NCI-H128 (cell line): ENCODE measurements at regions not wholly inside any gene's neighbourhood (a gene's known extent, or its start where the extent isn't known, plus 50 kb on each side); places are given as distances from the start of the nearest gene placed in this dataset.

Experiments used
- DNase-seq: peaks from one replicate; lab custom pipeline; 2025; ENCODE audit not compliant: unreplicated experiment; lab: John Stamatoyannopoulos, UW

- no peak for DNase-seq
These were observed 418.3 kb downstream of the MED13L start for GRCh38 chr12:115859231-115859630.

GRCh38 chr12:115857923-115858322 lies 419.6 kb downstream of the MED13L start:
- DNase-seq, result no peak

- no peak for DNase-seq
These were observed 420.2 kb downstream of the MED13L start for GRCh38 chr12:115857160-115857920.

GRCh38 chr12:115852054-115852453 lies 425.4 kb downstream of the MED13L start:
- no peak for DNase-seq

GRCh38 chr12:115850957-115851356 lies 426.5 kb downstream of the MED13L start:
- DNase-seq, result no peak

GRCh38 chr12:115849262-115849943 lies 428.1 kb downstream of the MED13L start:
- no peak for DNase-seq

- DNase-seq, result no peak
These were observed 430.1 kb downstream of the MED13L start for GRCh38 chr12:115847398-115847797.

GRCh38 chr12:115846516-115846915 lies 431.0 kb downstream of the MED13L start:
- no peak for DNase-seq

- no peak for DNase-seq
These were observed 437.3 kb downstream of the MED13L start for GRCh38 chr12:115840159-115840558.

- no peak for DNase-seq
These were observed 438.5 kb downstream of the MED13L start for GRCh38 chr12:115838952-115839351.

- no peak for DNase-seq
These were observed 440.3 kb downstream of the MED13L start for GRCh38 chr12:115837220-115837619.

- no peak for DNase-seq
These were observed 442.0 kb downstream of the MED13L start for GRCh38 chr12:115835445-115835844.

- DNase-seq, result no peak
These were observed 443.8 kb downstream of the MED13L start for GRCh38 chr12:115833704-115834103.

- no peak for DNase-seq
These were observed 446.9 kb downstream of the MED13L start for GRCh38 chr12:115830633-115831032.

GRCh38 chr12:115830070-115830469 lies 447.4 kb downstream of the MED13L start:
- DNase-seq, result no peak

- DNase-seq, result no peak
These were observed 449.3 kb downstream of the MED13L start for GRCh38 chr12:115828168-115828567.

GRCh38 chr12:115824936-115825602 lies 452.4 kb downstream of the MED13L start:
- DNase-seq, result no peak

- DNase-seq, result no peak
These were observed 453.9 kb downstream of the MED13L start for GRCh38 chr12:115823635-115824034.

- DNase-seq, result no peak
These were observed 456.8 kb downstream of the MED13L start for GRCh38 chr12:115820656-115821055.

- DNase-seq, result no peak
These were observed 458.5 kb downstream of the MED13L start for GRCh38 chr12:115818973-115819372.

- DNase-seq, result no peak
These were observed 460.1 kb downstream of the MED13L start for GRCh38 chr12:115817389-115817788.

GRCh38 chr12:115815924-115816323 lies 461.6 kb downstream of the MED13L start:
- no peak for DNase-seq
